Upper lobe of left lung (tissue), 4 donors: ENCODE measurements at regions not wholly inside any gene's neighbourhood (a gene's known extent, or its start where the extent isn't known, plus 50 kb on each side); places are given as distances from the start of the nearest gene placed in this dataset.

Experiments used
- CTCF ChIP-seq, 6 experiments: fragments of 450-650 bp in 4 of 6; fragments of 200-600 bp in 2 of 6; sonication (generic) in 2 of 6; IDR thresholded peaks; one replicate each; pipeline ENCODE4 v1.5.1; 2016 to 2019; ENCODE audit warnings: antibody characterized with exemption in 6 of 6
- POLR2A ChIP-seq, 4 donors: fragments of 450-650 bp; IDR thresholded peaks; one replicate each; pipeline ENCODE4 v1.5.1; 2016 to 2017; ENCODE audit warnings: antibody characterized with exemption in 4 of 4, mild to moderate bottlenecking in 2 of 4
- POLR2AphosphoS5 ChIP-seq, 2 donors: sonication (generic); formaldehyde crosslinking; IDR thresholded peaks; one replicate each; pipeline ENCODE4 v1.5.1; 2017; ENCODE audit warnings: antibody characterized with exemption in 2 of 2

DNA sequence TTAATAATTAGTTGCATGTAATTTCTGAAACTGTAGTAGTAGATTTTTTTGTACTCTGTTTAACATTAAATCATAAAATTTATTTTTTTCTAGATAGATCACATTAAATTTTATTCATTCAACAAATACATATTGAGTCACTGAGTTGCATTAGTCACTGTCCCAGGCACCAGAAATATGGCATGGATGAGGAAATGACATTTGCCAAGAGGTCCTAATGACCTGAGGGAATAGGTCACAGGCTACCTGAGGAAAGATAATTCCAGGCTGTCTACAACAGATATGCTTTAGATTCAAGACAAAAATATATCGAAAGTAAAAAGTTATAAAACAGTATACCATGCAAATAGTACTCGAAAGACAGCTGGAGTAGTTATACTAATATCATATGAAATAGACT, 852.4 kb upstream of the ACVR2A start:
- TF ChIP-seq POLR2A (IDR thresholded peaks at IDR 0.05): no peak
- no peak for TF ChIP-seq CTCF (IDR thresholded peaks at IDR 0.05)
- no peak for TF ChIP-seq POLR2AphosphoS5 (IDR thresholded peaks at IDR 0.05)
